ENCODE measurements at regions not wholly inside any gene's neighbourhood (a gene's known extent, or its start where the extent isn't known, plus 50 kb on each side); places are given as distances from the start of the nearest gene placed in this dataset.
A peak's percentile ranks its signal among the peaks of the same experiment; 100 is the strongest.

GRCh38 chr5:38207343-38207742 is 51.0 kb upstream of the EGFLAM start:
- DNase-seq, result no peak

- no peak for DNase-seq
Observed at GRCh38 chr5:38202741-38203140, 55.6 kb upstream of the EGFLAM start.

- no peak for DNase-seq
Observed at GRCh38 chr5:38200872-38201557, 57.3 kb upstream of the EGFLAM start.

GRCh38 chr5:38197118-38197517 is 61.2 kb upstream of the EGFLAM start:
- no peak for DNase-seq

GRCh38 chr5:38193015-38193581 is 65.3 kb upstream of the EGFLAM start:
- DNase-seq, result peak; percentile 66

GRCh38 chr5:38191693-38192092 is 66.7 kb upstream of the EGFLAM start:
- no peak for DNase-seq

GRCh38 chr5:38190111-38190510 is 68.2 kb upstream of the EGFLAM start:
- DNase-seq, result no peak

- DNase-seq, result no peak
Observed at GRCh38 chr5:38189081-38189504, 69.3 kb upstream of the EGFLAM start.

- DNase-seq, result no peak
Observed at GRCh38 chr5:38188591-38188990, 69.8 kb upstream of the EGFLAM start.

GRCh38 chr5:38187532-38187931 is 70.8 kb upstream of the EGFLAM start:
- no peak for DNase-seq

GRCh38 chr5:38184627-38185026 is 73.7 kb upstream of the EGFLAM start:
- no peak for DNase-seq

- DNase-seq, result no peak
Observed at GRCh38 chr5:38182991-38183390, 75.4 kb upstream of the EGFLAM start.

- no peak for DNase-seq
Observed at GRCh38 chr5:38168029-38168428, 90.3 kb upstream of the EGFLAM start.

GRCh38 chr5:38167562-38167996 is 90.8 kb upstream of the EGFLAM start:
- DNase-seq, result no peak

GRCh38 chr5:38166832-38167231 is 91.5 kb upstream of the EGFLAM start:
- no peak for DNase-seq

GRCh38 chr5:38165435-38165834 is 92.9 kb upstream of the EGFLAM start:
- no peak for DNase-seq

GRCh38 chr5:38164776-38165399 is 93.5 kb upstream of the EGFLAM start:
- no peak for DNase-seq

- no peak for DNase-seq
Observed at GRCh38 chr5:38163636-38164237, 94.6 kb upstream of the EGFLAM start.

- no peak for DNase-seq
Observed at GRCh38 chr5:38162625-38163024, 95.7 kb upstream of the EGFLAM start.

- no peak for DNase-seq
Observed at GRCh38 chr5:38157024-38157423, 101.3 kb upstream of the EGFLAM start.

GRCh38 chr5:38154615-38155204 is 103.6 kb upstream of the EGFLAM start:
- DNase-seq, result no peak

GRCh38 chr5:38151878-38152277 is 106.5 kb upstream of the EGFLAM start:
- DNase-seq, result no peak

GRCh38 chr5:38149815-38150195 is 108.6 kb upstream of the EGFLAM start:
- no peak for DNase-seq

Measured in activated CD4-positive, alpha-beta T cell treated with anti-CD3 and anti-CD28 coated beads, Interleukin-10, Interleukin-2, amounts not matched to agents 100 ng/mL and 50 ng/mL, durations not matched to agents 16 hours and 8 hours (primary cell).